ENCODE measurements at regions not wholly inside any gene's neighbourhood (a gene's known extent, or its start where the extent isn't known, plus 50 kb on each side); places are given as distances from the start of the nearest gene placed in this dataset.

DNA sequence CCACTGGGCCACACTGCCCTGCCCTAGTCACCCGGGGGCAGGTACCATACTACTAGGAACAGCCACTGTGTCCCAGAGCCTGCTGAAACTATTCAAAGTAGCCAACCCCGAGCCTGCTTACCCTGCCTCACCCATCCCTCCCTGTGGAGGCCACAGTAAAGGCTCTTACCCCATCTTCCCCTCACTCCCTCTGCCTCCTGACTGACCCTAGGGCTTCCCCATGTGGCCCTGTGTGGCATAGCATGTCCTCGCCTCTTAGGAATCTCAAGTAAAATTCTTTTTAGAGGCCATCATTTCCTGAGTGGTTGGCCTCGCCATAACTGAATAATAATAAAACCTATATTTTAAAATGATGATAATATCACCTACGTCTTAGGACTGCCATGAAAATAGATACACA is 112.2 kb upstream of the SLC6A11 start:
- TF ChIP-seq CTCF (IDR thresholded peaks at IDR 0.05) (no peak), POLR2A (IDR thresholded peaks at IDR 0.05) (no peak)

All from Peyer's patch (tissue), 4 donors.